GM10248 (cell line): ENCODE measurements at regions not wholly inside any gene's neighbourhood (a gene's known extent, or its start where the extent isn't known, plus 50 kb on each side); places are given as distances from the start of the nearest gene placed in this dataset.
A peak's percentile ranks its signal among the peaks of the same experiment; 100 is the strongest.

Source experiments
- CTCF ChIA-PET: fragments of 300-600 bp; sonication (Branson Sonifier 250); formaldehyde crosslinking; extraction: SDS; loops from one replicate; lab custom pipeline; 2021; ENCODE audit warnings: antibody characterized with exemption; lab: Yijun Ruan, JAX
- POLR2A ChIA-PET: fragments of 350-650 bp; sonication (Branson Sonifier 250); formaldehyde crosslinking; extraction: SDS; loops from one replicate; lab custom pipeline; 2020; ENCODE audit warnings: antibody characterized with exemption; lab: Yijun Ruan, JAX
- DNase-seq: peaks from one replicate; pipeline ENCODE4 v3.0.0; 2012; ENCODE audit errors: extremely low spot score
- CTCF ChIP-seq: IDR thresholded peaks from 2 replicates; pipeline ENCODE4 v1.5.1; 2012; ENCODE audit warnings: mild to moderate bottlenecking, low read depth; ENCODE audit errors: extremely low read depth, missing control alignments, control extremely low read depth

- CTCF ChIA-PET = interaction anchor here (1.0 to 1.4 kb wide), 4 partner anchors 13 to 280 kb away, joined by 3 to 5 read pairs (median 4); partner anchors contain the start of gene VEGFA
Measured at GRCh38 chr6:44049989-44050871, 77.0 kb downstream of the MRPL14 start.

GRCh38 chr6:44049163-44049988, 77.9 kb downstream of the MRPL14 start:
- peak; percentile 53 for DNase-seq
- ChIA-PET CTCF (interaction anchor here (1.0 to 2.4 kb wide), 2 partner anchors 9 to 20 kb away, joined by 3 to 9 read pairs; no protein-coding TSS in a partner anchor), POLR2A (no interaction called here)

More at GRCh38 chr6:44049989-44050871, 77.0 kb downstream of the MRPL14 start:
- no peak for TF ChIP-seq CTCF
- POLR2A ChIA-PET = no interaction called here
- DNase-seq = no peak

GRCh38 chr6:44048277-44048676, 79.0 kb downstream of the MRPL14 start:
- ChIA-PET POLR2A (no interaction called here), CTCF (interaction anchor here (1.1 to 2.4 kb wide), 2 partner anchors 10 to 31 kb away, joined by 3 to 9 read pairs; no protein-coding TSS in a partner anchor)
- TF ChIP-seq CTCF = no peak

More at GRCh38 chr6:44049163-44049988, 77.9 kb downstream of the MRPL14 start:
- no peak for TF ChIP-seq CTCF

GRCh38 chr6:44047801-44048200, 79.5 kb downstream of the MRPL14 start:
- TF ChIP-seq CTCF = no peak
- DNase-seq = no peak
- ChIA-PET CTCF (interaction anchor here (1.1 to 2.4 kb wide), 2 partner anchors 11 to 30 kb away, joined by 3 to 9 read pairs; no protein-coding TSS in a partner anchor), POLR2A (no interaction called here)

More at GRCh38 chr6:44048277-44048676, 79.0 kb downstream of the MRPL14 start:
- DNase-seq = no peak

GRCh38 chr6:44047179-44047546, 80.1 kb downstream of the MRPL14 start:
- TF ChIP-seq CTCF = no peak
- no peak for DNase-seq
- ChIA-PET CTCF (interaction anchor here (2.4 kb wide), 1 partner anchor 11 kb away, joined by 9 read pairs; no protein-coding TSS in a partner anchor), POLR2A (no interaction called here)

- TF ChIP-seq CTCF = no peak
- CTCF ChIA-PET = interaction anchor here (2.4 kb wide), 1 partner anchor 12 kb away, joined by 9 read pairs; no protein-coding TSS in a partner anchor
- POLR2A ChIA-PET = no interaction called here
- DNase-seq = no peak
Measured at GRCh38 chr6:44046516-44047178, 80.6 kb downstream of the MRPL14 start.
